SK-N-SH (cell line): ENCODE measurements at regions not wholly inside any gene's neighbourhood (a gene's known extent, or its start where the extent isn't known, plus 50 kb on each side); places are given as distances from the start of the nearest gene placed in this dataset.

ENCODE experiments used
- CTCF ChIA-PET: fragments of 300-600, 350-600 bp; formaldehyde crosslinking; extraction: SDS; loops from one replicate; lab custom pipeline; 2021; lab: Yijun Ruan, JAX
- POLR2A ChIA-PET: fragments of 350-600 bp; sonication (Branson Sonifier 250); formaldehyde crosslinking; extraction: SDS; loops from one replicate; lab custom pipeline; 2020; ENCODE audit warnings: antibody characterized with exemption, inconsistent platforms; lab: Yijun Ruan, JAX
- DNase-seq: peaks from one replicate; pipeline ENCODE4 v3.0.0; 2012
- H2AFZ ChIP-seq: fragments of 200-600 bp; sonication (generic); 2 replicates; pipeline ENCODE4 v1.8.1; 2016; ENCODE audit warnings: antibody characterized with exemption, mild to moderate bottlenecking, low read depth
- H3F3A ChIP-seq: fragments of 200-600 bp; sonication (generic); replicated peaks from 2 replicates; pipeline ENCODE3; 2016; ENCODE audit warnings: antibody characterized with exemption, mild to moderate bottlenecking; ENCODE audit not compliant: insufficient read depth
- H3K27ac ChIP-seq, 2 experiments: fragments of 200-500 bp in 1 of 2; fragments of 200-600 bp in 1 of 2; sonication (Bioruptor generic) in 1 of 2; sonication (generic), shearing (Covaris generic) in 1 of 2; 2 replicates each; pipeline versions ENCODE4 v1.5.1 to v1.6.1; 2014 to 2016; ENCODE audit warnings: low read depth in 2 of 2, inconsistent platforms in 1 of 2, low read length in 1 of 2, mild to moderate bottlenecking in 1 of 2, mixed read lengths in 1 of 2
- H3K27me3 ChIP-seq: fragments of 200-600 bp; sonication (generic), shearing (Covaris generic); 2 replicates; pipeline ENCODE4 v1.6.1; 2016; ENCODE audit warnings: mixed run types; ENCODE audit not compliant: insufficient read depth
- H3K36me3 ChIP-seq, 2 experiments: fragments of 200-500 bp in 1 of 2; fragments of 200-600 bp in 1 of 2; sonication (Bioruptor generic) in 1 of 2; sonication (generic) in 1 of 2; replicated peaks in 1 of 2; 2 replicates each; pipeline versions ENCODE3 to v1.5.1; 2014 to 2016; ENCODE audit warnings: low read length in 1 of 2, mild to moderate bottlenecking in 1 of 2; ENCODE audit not compliant: insufficient read depth in 2 of 2, control insufficient read depth in 1 of 2
- H3K4me1 ChIP-seq, 2 experiments: fragments of 200-500 bp in 1 of 2; fragments of 200-600 bp in 1 of 2; sonication (Bioruptor generic) in 1 of 2; sonication (generic), shearing (Covaris generic) in 1 of 2; 2 replicates each; pipeline versions ENCODE4 v1.5.1 to v1.6.1; 2014 to 2016; ENCODE audit warnings: low read depth in 1 of 2, low read length in 1 of 2, mixed run types in 1 of 2; ENCODE audit not compliant: insufficient read depth in 2 of 2, control insufficient read depth in 1 of 2
- H3K4me2 ChIP-seq: fragments of 200-600 bp; sonication (generic), shearing (Covaris generic); 2 replicates; pipeline ENCODE4 v1.6.1; 2017; ENCODE audit warnings: mixed run types
- H3K4me3 ChIP-seq, 2 experiments: fragments of 200-500 bp in 1 of 2; fragments of 200-600 bp in 1 of 2; sonication (Bioruptor generic) in 1 of 2; sonication (generic), shearing (Covaris generic) in 1 of 2; 2 replicates each; pipeline versions ENCODE4 v1.5.1 to v1.8.1; 2014 to 2016; ENCODE audit warnings: low read depth in 2 of 2, inconsistent platforms in 1 of 2, low read length in 1 of 2, mild to moderate bottlenecking in 1 of 2, mixed read lengths in 1 of 2, moderate library complexity in 1 of 2
- H3K79me2 ChIP-seq: fragments of 200-600 bp; sonication (generic); 2 replicates; pipeline ENCODE4 v1.8.1; 2017; ENCODE audit warnings: mild to moderate bottlenecking; ENCODE audit not compliant: insufficient read depth
- H3K9ac ChIP-seq: fragments of 200-600 bp; sonication (generic); 2 replicates; pipeline ENCODE4 v1.6.1; 2017; ENCODE audit warnings: mixed run types
- H3K9me2 ChIP-seq: fragments of 200-600 bp; sonication (generic); 2 replicates; pipeline ENCODE4 v1.6.1; 2017; ENCODE audit warnings: mixed run types
- H3K9me3 ChIP-seq: fragments of 200-600 bp; sonication (generic); 2 replicates; pipeline ENCODE4 v1.6.1; 2017; ENCODE audit warnings: mixed run types, mild to moderate bottlenecking, moderate library complexity
- H4K20me1 ChIP-seq: fragments of 200-600 bp; sonication (generic); 2 replicates; pipeline ENCODE4 v1.6.1; 2017; ENCODE audit warnings: mild to moderate bottlenecking, mixed run types; ENCODE audit not compliant: insufficient read depth
- CHD2 ChIP-seq: fragments of 150-350 bp; IDR thresholded peaks from 2 replicates; pipeline ENCODE4 v1.6.1; 2018; ENCODE audit warnings: low read length; ENCODE audit not compliant: partially characterized antibody
- CTCF ChIP-seq: fragments of 200-600 bp; sonication (generic); IDR thresholded peaks from 2 replicates; pipeline ENCODE4 v1.6.1; 2017; ENCODE audit warnings: antibody characterized with exemption, mild to moderate bottlenecking, moderate library complexity
- EP300 ChIP-seq, 2 experiments: IDR thresholded peaks; 2 replicates each; pipeline versions ENCODE4 v1.4.0 to v1.6.1; 2012; ENCODE audit warnings: borderline replicate concordance in 1 of 2, low read depth in 1 of 2, low read length in 1 of 2
- EZH2phosphoT487 ChIP-seq: fragments of 200-600 bp; sonication (generic); IDR thresholded peaks from 2 replicates; pipeline ENCODE4 v1.6.1; 2017; ENCODE audit warnings: low read depth, mixed run types, mild to moderate bottlenecking, antibody characterized with exemption, moderate library complexity, borderline replicate concordance
- FOSL2 ChIP-seq: IDR thresholded peaks from 2 replicates; pipeline ENCODE4 v1.4.0; 2012; ENCODE audit warnings: low read depth, mild to moderate bottlenecking, moderate library complexity, borderline replicate concordance
- GABPA ChIP-seq: IDR thresholded peaks from 2 replicates; pipeline ENCODE4 v1.4.0; 2012; ENCODE audit warnings: low read depth, mild to moderate bottlenecking
- JUND ChIP-seq: IDR thresholded peaks from 2 replicates; pipeline ENCODE4 v1.4.0; 2012
- MEF2A ChIP-seq: IDR thresholded peaks from 2 replicates; pipeline ENCODE4 v1.4.0; 2012; ENCODE audit warnings: low read depth, borderline replicate concordance
- MXI1 ChIP-seq: IDR thresholded peaks from 2 replicates; pipeline ENCODE4 v1.6.1; 2012; ENCODE audit warnings: mild to moderate bottlenecking, low read depth, low read length, improper control_type of control experiment
- NFIC ChIP-seq: IDR thresholded peaks from 2 replicates; pipeline ENCODE4 v1.4.0; 2012; ENCODE audit warnings: borderline replicate concordance
- NRF1 ChIP-seq: IDR thresholded peaks from 2 replicates; pipeline ENCODE4 v1.6.1; 2012; ENCODE audit warnings: low read depth, mild to moderate bottlenecking, low read length
- PBX3 ChIP-seq: IDR thresholded peaks from 2 replicates; pipeline ENCODE4; 2012
- RAD21 ChIP-seq: IDR thresholded peaks from 2 replicates; pipeline ENCODE4 v1.6.1; 2012; ENCODE audit warnings: mild to moderate bottlenecking, low read length
- RCOR1 ChIP-seq: fragments of 150-350 bp; IDR thresholded peaks from 2 replicates; pipeline ENCODE4 v1.6.1; 2017; ENCODE audit warnings: antibody characterized with exemption, low read length
- TAF1 ChIP-seq: IDR thresholded peaks from 2 replicates; pipeline ENCODE4 v1.6.1; 2012; ENCODE audit warnings: low read depth, mild to moderate bottlenecking, low read length, moderate library complexity, borderline replicate concordance
- TCF12 ChIP-seq: IDR thresholded peaks from 2 replicates; pipeline ENCODE4 v1.4.0; 2012
- TEAD4 ChIP-seq: IDR thresholded peaks from 2 replicates; pipeline ENCODE4 v1.4.0; 2012; ENCODE audit warnings: mild to moderate bottlenecking, borderline replicate concordance; ENCODE audit not compliant: insufficient read depth
- USF2 ChIP-seq: fragments of 150-350 bp; IDR thresholded peaks from 2 replicates; pipeline ENCODE4 v1.6.1; 2017; ENCODE audit warnings: antibody characterized with exemption, low read length, low read depth, borderline replicate concordance
- WGBS: methylation state at CpG from one replicate; pipeline ENCODE4 v1.1.6; 2017; ENCODE audit warnings: low lambda C conversion rate; 5-methylcytosine and 5-hydroxymethylcytosine counted together

GRCh38 chr7:119929891-119930290 lies 343.1 kb upstream of the KCND2 start:
- Histone ChIP-seq H3K9ac (no peak overlapping the region), H3K4me1 (no peaks in the 10 kb centered on the region), H3K27ac (no peak overlapping the region), H3K36me3 (no peaks in the 10 kb centered on the region), H3K9me2 (no peaks in the 10 kb centered on the region), H2AFZ (no peak overlapping the region), H3K4me3 (no peak overlapping the region), H3F3A (no peaks in the 10 kb centered on the region), H4K20me1 (no peaks in the 10 kb centered on the region), H3K4me2 (no peak overlapping the region), H3K9me3 (no peaks in the 10 kb centered on the region), H3K27me3 (no peaks in the 10 kb centered on the region), H3K79me2 (no peaks in the 10 kb centered on the region)
- no peak for TF ChIP-seq EZH2phosphoT487
- no peak for TF ChIP-seq MEF2A
- TF ChIP-seq FOSL2, result no peak
- TF ChIP-seq RCOR1, result no peak
- no peak for TF ChIP-seq CHD2
- TF ChIP-seq TEAD4, result no peak
- TF ChIP-seq MXI1, result no peak
- ChIA-PET POLR2A (no interaction called here), CTCF (no interaction called here)
- WGBS, result 0% methylated on average over 3 of the region's 3 CpGs
- DNase-seq, result no peak

- no peaks in the 10 kb centered on the region for H4K20me1 ChIP-seq
- H3K36me3 ChIP-seq, result no peaks in the 10 kb centered on the region
- H3K27ac ChIP-seq, result no peak overlapping the region
- H3K4me1 ChIP-seq, result no peaks in the 10 kb centered on the region
- H3K4me2 ChIP-seq, result no peak overlapping the region
- DNase-seq, result no peak
- no peak overlapping the region for H3K4me3 ChIP-seq
- 33% methylated on average over 1 of the region's 1 CpG for WGBS
- H2AFZ ChIP-seq, result no peak overlapping the region
- no peaks in the 10 kb centered on the region for H3F3A ChIP-seq
- H3K9me3 ChIP-seq, result no peaks in the 10 kb centered on the region
- H3K79me2 ChIP-seq, result no peaks in the 10 kb centered on the region
- CTCF ChIA-PET, result interaction anchor here (0.8 to 0.9 kb wide), 2 partner anchors 10 to 794 kb away, joined by 3 read pairs; no protein-coding TSS in a partner anchor
- H3K9ac ChIP-seq, result no peak overlapping the region
- TF ChIP-seq NFIC, result no peak
- no peak for TF ChIP-seq GABPA
- no peak for TF ChIP-seq MEF2A
- no peak for TF ChIP-seq RAD21
- TF ChIP-seq RCOR1, result no peak
- TF ChIP-seq MXI1, result no peak
- TF ChIP-seq JUND, result no peak
- no peak for TF ChIP-seq USF2
- no peak for TF ChIP-seq FOSL2
- no peak for TF ChIP-seq CTCF
- TF ChIP-seq TCF12, result no peak
- no peak for TF ChIP-seq PBX3
- no peak for TF ChIP-seq EP300 (IDR thresholded peaks at IDR 0.05; ENCODE audit: borderline replicate concordance in 1 of 2, low read depth in 1 of 2, low read length in 1 of 2)
- TF ChIP-seq NRF1, result no peak
- TF ChIP-seq TAF1, result no peak
- TF ChIP-seq, all 33 proteins: peak for 0
- Histone ChIP-seq H3K9me2 (no peaks in the 10 kb centered on the region), H3K27me3 (no peaks in the 10 kb centered on the region)
- POLR2A ChIA-PET, result no interaction called here
Observed at GRCh38 chr7:119931230-119931824, 341.6 kb upstream of the KCND2 start.
